HG03066 (cell line): ENCODE measurements at regions not wholly inside any gene's neighbourhood (a gene's known extent, or its start where the extent isn't known, plus 50 kb on each side); places are given as distances from the start of the nearest gene placed in this dataset.

Experiments used
- ATAC-seq: cut with Tn5 transposase; IDR thresholded peaks from one replicate; pipeline ENCODE4 v1.9.1; 2021; ENCODE audit warnings: low read depth; ENCODE audit not compliant: unreplicated experiment

DNA sequence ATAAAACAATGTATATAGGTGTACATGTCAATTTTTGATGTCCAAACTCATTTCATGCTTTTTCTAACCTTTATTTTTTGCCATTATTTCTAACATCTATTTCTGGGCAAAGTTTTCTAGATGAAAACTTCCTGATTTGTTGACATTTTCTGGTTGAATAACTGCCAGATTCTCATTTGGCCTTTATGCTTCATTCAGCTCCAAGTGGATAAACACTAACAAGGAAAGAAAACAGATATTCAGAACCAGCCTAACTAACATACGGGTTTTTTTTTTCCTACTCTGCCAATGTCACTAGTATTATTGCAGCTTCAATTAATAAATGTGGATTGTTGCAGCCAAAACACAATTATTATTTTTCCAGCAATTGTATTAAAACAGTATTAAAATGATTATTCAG, 50.9 kb upstream of the RAP1GDS1 start:
- ATAC-seq: no peak

DNA sequence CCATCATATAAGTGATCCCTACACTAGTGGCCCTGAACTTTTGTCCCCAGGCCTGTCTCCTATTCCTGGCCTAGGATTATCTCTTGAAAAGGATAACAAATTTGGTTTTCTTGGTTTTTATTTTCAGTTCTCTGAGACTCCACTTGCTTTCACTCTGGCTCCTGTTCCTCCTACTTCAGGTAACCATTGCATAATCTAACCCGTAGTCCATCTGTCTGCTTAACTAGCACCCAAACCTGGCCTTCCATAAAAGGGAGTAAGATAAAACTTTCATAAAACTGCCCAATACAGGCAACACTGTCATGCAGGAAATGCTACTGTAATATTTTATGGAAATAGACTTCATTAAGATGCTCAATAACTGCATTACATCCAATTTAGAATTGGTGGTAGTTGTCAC, 52.1 kb upstream of the RAP1GDS1 start:
- ATAC-seq: no peak

DNA sequence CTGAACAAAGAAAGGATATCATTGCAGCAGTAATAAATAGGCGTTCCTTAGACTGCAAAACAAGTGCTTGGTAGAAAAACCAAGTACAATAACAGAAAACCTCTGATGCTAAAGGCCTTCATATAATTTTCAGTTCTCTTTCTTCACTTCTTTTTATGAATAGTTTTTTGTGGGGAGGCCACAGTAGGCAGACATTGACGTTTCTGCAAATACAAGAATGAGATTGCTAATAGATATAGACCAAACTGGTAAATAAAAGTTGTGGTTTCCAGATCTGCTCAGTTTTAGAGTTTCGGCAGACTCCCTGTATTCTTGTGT, 57.0 kb upstream of the RAP1GDS1 start:
- ATAC-seq: peak; percentile 61

- ATAC-seq: peak; percentile 75
Measured at GRCh38 chr4:98203332-98204235, 57.6 kb upstream of the RAP1GDS1 start.

GRCh38 chr4:98202907-98203306, 58.3 kb upstream of the RAP1GDS1 start:
- ATAC-seq: no peak

DNA sequence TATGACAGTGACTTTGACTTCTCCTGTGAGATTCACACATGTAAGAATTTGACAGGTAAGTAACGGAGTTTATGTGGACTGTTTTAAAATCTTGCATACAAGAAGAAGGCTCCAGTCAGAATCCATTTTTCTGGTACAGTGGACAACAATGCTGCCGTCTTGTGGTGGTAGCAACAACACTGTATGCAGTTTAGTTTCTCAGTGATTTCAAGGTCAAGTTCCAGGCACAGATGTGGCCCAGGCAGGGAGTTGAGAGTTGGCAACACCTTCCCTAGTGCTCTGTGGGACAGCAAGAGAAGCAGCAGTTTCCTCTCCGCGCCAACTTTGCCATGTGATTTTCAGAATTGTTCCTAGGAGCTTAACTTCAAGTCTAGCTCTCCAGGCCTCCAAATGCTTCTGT, 56.0 kb upstream of the STPG2 start:
- no peak for ATAC-seq

- no peak for ATAC-seq
Measured at GRCh38 chr4:98195005-98195404, 51.7 kb upstream of the STPG2 start.

GRCh38 chr4:98193459-98194105, 50.3 kb upstream of the STPG2 start:
- no peak for ATAC-seq
